ENCODE measurements at regions not wholly inside any gene's neighbourhood (a gene's known extent, or its start where the extent isn't known, plus 50 kb on each side); places are given as distances from the start of the nearest gene placed in this dataset.
"Not testable (repeated sequence)": the region's sequence is repeated elsewhere in the genome, so short reads cannot be mapped to it uniquely, and the experiment has no call there.

DNA sequence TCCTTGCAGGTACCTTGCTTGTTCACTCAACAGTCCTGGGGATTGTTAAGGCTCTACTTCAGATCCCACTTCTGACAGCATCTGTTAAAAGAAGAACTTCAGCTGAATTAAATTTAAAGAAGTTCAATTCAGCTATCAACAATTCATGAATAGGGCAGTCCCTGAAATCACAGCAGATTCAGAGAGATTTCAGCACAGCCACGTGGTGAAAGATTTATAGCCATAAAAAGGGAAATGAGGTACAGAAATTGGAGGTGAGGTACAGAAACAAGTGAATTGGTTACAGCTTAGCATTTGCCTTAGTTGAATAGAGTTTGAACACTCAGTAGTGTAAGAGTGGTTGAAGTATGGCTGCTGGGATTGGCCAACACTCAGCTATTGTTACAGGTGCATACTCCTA, 1653.3 kb upstream of the DEFB115 start:
- not testable (repeated sequence) for DNase-seq (ENCODE audit: low read depth); H3K4me3 ChIP-seq (ENCODE audit: low read depth, low read length)

DNA sequence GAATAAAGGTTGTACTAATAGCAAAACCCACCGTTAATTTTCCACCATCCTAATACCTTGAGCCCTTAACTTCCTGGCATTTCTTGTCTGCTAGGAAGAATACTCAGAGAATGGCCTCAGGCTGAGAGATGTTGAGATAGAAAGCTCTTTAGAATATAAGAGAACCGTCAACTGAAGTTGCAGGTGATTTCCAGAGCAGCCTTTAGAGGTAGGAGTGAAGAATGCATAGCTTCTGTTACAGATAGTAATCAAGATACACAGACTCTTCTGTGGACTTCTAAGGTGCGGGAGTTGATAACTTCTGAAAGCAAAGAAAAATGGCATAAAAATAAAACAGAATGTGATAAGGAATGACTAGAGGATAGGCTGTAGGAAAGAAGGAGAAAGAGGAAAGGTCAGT, 1651.3 kb upstream of the DEFB115 start:
- H3K4me3 ChIP-seq (ENCODE audit: low read depth, low read length): not testable (repeated sequence)

DNA sequence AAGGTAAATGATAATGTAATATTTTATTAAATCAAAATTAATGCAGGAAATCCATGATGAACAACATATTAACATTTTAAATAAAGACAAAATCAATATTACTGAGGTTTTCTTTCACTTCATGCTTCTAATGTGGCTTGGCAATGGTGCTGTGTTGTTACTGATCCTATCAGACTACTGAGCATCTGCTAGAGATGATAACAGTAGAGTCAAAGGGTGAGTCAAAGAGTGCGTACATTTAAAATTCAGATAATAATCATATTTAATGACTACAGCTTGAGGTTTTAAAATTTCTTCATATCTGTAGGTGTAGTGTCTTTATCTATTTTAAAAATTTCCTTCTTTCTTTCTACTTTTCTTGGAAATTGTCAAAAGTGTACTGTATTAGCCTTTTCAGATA, 1628.1 kb upstream of the DEFB115 start:
- H3K4me3 ChIP-seq (ENCODE audit: low read depth, low read length); DNase-seq (ENCODE audit: low read depth): not testable (repeated sequence)

More for the DNA sequence above, 1651.3 kb upstream of the DEFB115 start:
- not testable (repeated sequence) for DNase-seq (ENCODE audit: low read depth)
